ENCODE measurements at regions not wholly inside any gene's neighbourhood (a gene's known extent, or its start where the extent isn't known, plus 50 kb on each side); places are given as distances from the start of the nearest gene placed in this dataset.

GRCh38 chr4:136805617-136806016 lies 726.7 kb downstream of the PCDH18 start:
- DNase-seq (no peak), ATAC-seq (ENCODE audit: low FRiP score in 2 of 2) (no peak)
- no peaks in the 10 kb centered on the region for H3K36me3 ChIP-seq
- TF ChIP-seq EP300 (IDR thresholded peaks at IDR 0.05) (no peak), POLR2AphosphoS5 (IDR thresholded peaks at IDR 0.05) (no peak), POLR2A (IDR thresholded peaks at IDR 0.05) (no peak)
- TF ChIP-seq, protein P1, sequence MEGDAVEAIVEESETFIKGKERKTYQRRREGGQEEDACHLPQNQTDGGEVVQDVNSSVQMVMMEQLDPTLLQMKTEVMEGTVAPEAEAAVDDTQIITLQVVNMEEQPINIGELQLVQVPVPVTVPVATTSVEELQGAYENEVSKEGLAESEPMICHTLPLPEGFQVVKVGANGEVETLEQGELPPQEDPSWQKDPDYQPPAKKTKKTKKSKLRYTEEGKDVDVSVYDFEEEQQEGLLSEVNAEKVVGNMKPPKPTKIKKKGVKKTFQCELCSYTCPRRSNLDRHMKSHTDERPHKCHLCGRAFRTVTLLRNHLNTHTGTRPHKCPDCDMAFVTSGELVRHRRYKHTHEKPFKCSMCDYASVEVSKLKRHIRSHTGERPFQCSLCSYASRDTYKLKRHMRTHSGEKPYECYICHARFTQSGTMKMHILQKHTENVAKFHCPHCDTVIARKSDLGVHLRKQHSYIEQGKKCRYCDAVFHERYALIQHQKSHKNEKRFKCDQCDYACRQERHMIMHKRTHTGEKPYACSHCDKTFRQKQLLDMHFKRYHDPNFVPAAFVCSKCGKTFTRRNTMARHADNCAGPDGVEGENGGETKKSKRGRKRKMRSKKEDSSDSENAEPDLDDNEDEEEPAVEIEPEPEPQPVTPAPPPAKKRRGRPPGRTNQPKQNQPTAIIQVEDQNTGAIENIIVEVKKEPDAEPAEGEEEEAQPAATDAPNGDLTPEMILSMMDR (IDR thresholded peaks at IDR 0.05), result no peak
- no peak overlapping the region for H3K27ac ChIP-seq
- no peaks in the 10 kb centered on the region for H3K27me3 ChIP-seq
- peaks cover 0 to 8% (median 2%) of the 10 kb centered on the region in 4 donors for H3K9me3 ChIP-seq
- no peak overlapping the region for H3K4me3 ChIP-seq
- H3K4me1 ChIP-seq, result no peaks in the 10 kb centered on the region
- 71 to 84% methylated on average over 2 of the region's 2 CpGs for WGBS, 2 donors

- DNase-seq (no peak), ATAC-seq (ENCODE audit: low FRiP score in 2 of 2) (no peak)
- H3K27me3 ChIP-seq, result no peaks in the 10 kb centered on the region
- no peaks in the 10 kb centered on the region for H3K36me3 ChIP-seq
- peaks cover 0 to 8% (median 2%) of the 10 kb centered on the region in 4 donors for H3K9me3 ChIP-seq
- H3K27ac ChIP-seq, result no peak overlapping the region
- TF ChIP-seq POLR2AphosphoS5 (IDR thresholded peaks at IDR 0.05) (no peak), POLR2A (IDR thresholded peaks at IDR 0.05) (no peak), EP300 (IDR thresholded peaks at IDR 0.05) (no peak)
- TF ChIP-seq, protein P1 (IDR thresholded peaks at IDR 0.05), result no peak
- H3K4me1 ChIP-seq, result no peaks in the 10 kb centered on the region
- H3K4me3 ChIP-seq, result no peak overlapping the region
- 57 to 72% methylated on average over 3 of the region's 3 CpGs for WGBS, 2 donors
These were observed 728.9 kb downstream of the PCDH18 start for GRCh38 chr4:136803433-136803832.

DNA sequence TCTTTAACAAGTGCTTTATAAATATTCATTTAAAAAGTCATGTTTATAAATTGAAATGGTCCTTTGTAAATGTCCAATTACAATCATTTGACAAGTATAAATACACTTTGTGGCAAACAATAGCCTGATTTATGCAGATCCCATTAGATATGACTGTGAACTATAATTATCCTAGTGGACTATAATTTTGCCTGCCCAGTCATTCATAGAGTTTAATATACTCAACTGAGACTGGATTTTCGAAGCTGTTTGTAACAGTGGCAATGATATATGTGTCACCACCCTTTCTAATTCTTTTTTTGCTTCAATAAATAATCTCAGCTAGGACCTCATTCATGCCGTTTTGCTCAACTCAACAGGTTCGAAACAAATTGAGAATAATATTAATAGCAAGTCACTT lies 732.0 kb downstream of the PCDH18 start:
- Histone ChIP-seq H3K27ac (no peak overlapping the region), H3K27me3 (no peaks in the 10 kb centered on the region), H3K4me1 (no peaks in the 10 kb centered on the region), H3K4me3 (no peak overlapping the region), H3K9me3 (no peaks in the 10 kb centered on the region), H3K36me3 (no peaks in the 10 kb centered on the region)
- no peak for DNase-seq
- 72 to 73% methylated on average over 3 of the region's 3 CpGs for WGBS, 2 donors
- TF ChIP-seq, protein P1 (IDR thresholded peaks at IDR 0.05), result no peak
- ATAC-seq (ENCODE audit: low FRiP score in 2 of 2), result no peak

GRCh38 chr4:136796953-136797352 lies 735.3 kb downstream of the PCDH18 start:
- Histone ChIP-seq H3K36me3 (no peaks in the 10 kb centered on the region), H3K27me3 (no peaks in the 10 kb centered on the region), H3K9me3 (no peaks in the 10 kb centered on the region), H3K4me3 (no peak overlapping the region), H3K27ac (no peak overlapping the region), H3K4me1 (no peaks in the 10 kb centered on the region)
- TF ChIP-seq EP300 (IDR thresholded peaks at IDR 0.05) (no peak), POLR2AphosphoS5 (IDR thresholded peaks at IDR 0.05) (no peak), POLR2A (IDR thresholded peaks at IDR 0.05) (no peak)
- TF ChIP-seq, protein P1 (IDR thresholded peaks at IDR 0.05), result no peak
- WGBS, 2 donors, result 86 to 96% methylated on average over 3 of the region's 3 CpGs
- DNase-seq (no peak), ATAC-seq (ENCODE audit: low FRiP score in 2 of 2) (no peak)

DNA sequence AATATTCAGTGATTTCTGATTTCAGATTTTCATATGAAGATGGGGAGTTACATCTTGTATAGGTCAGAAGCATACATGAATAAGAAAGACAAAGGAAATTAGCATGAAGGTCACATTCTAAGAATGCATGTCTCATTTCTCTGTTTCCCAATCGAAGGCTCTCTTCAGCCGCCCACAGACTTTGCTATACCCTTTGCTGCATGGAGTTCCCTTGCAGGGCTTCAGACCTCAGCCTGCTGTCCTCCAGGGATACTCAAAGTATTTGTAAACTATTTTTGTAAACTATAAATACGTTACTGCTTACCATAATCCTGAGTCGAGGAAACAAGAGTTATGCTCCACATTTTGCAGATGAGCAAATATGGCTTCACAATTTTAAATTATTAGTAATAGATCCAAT lies 738.4 kb downstream of the PCDH18 start:
- TF ChIP-seq EP300 (IDR thresholded peaks at IDR 0.05), result no peak
- TF ChIP-seq POLR2A (IDR thresholded peaks at IDR 0.05), result no peak
- no peak for TF ChIP-seq POLR2AphosphoS5 (IDR thresholded peaks at IDR 0.05)
- TF ChIP-seq, protein P1 (IDR thresholded peaks at IDR 0.05), result no peak

More for the DNA sequence above, 738.4 kb downstream of the PCDH18 start:
- H3K4me3 ChIP-seq, result no peak overlapping the region
- H3K27me3 ChIP-seq, result no peaks in the 10 kb centered on the region
- H3K36me3 ChIP-seq, result no peaks in the 10 kb centered on the region
- ATAC-seq (ENCODE audit: low FRiP score in 2 of 2) (no peak), DNase-seq (no peak)
- H3K9me3 ChIP-seq, result no peaks in the 10 kb centered on the region
- WGBS, 2 donors, result 86% methylated on average over 4 of the region's 4 CpGs
- no peak overlapping the region for H3K27ac ChIP-seq
- H3K4me1 ChIP-seq, result no peaks in the 10 kb centered on the region
